IPS DF 6.9 (cell line): ENCODE measurements at regions not wholly inside any gene's neighbourhood (a gene's known extent, or its start where the extent isn't known, plus 50 kb on each side); places are given as distances from the start of the nearest gene placed in this dataset.
A peak's percentile ranks its signal among the peaks of the same experiment; 100 is the strongest.

Experiments used
- DNase-seq: peaks from one replicate; pipeline ENCODE4 v3.0.0-alpha.2; 2013; ENCODE audit warnings: low read depth, low spot score
- H3K27ac ChIP-seq: one replicate; pipeline ENCODE4 v1.5.1; 2013; ENCODE audit warnings: low read length, control low read depth
- H3K27me3 ChIP-seq: 2 replicates; pipeline ENCODE4 v1.6.1; 2013; ENCODE audit warnings: mild to moderate bottlenecking, low read length; ENCODE audit not compliant: control insufficient read depth, insufficient read depth
- H3K36me3 ChIP-seq: 2 replicates; pipeline ENCODE4 v1.6.1; 2013; ENCODE audit warnings: low read length; ENCODE audit not compliant: control insufficient read depth, insufficient read depth
- H3K4me1 ChIP-seq: 2 replicates; pipeline ENCODE4 v1.6.1; 2013; ENCODE audit warnings: low read length; ENCODE audit not compliant: control insufficient read depth, insufficient read depth
- H3K4me3 ChIP-seq: 2 replicates; pipeline ENCODE4 v1.5.1; 2013; ENCODE audit warnings: mild to moderate bottlenecking, low read length
- H3K9me3 ChIP-seq: 2 replicates; pipeline ENCODE4 v1.6.1; 2013; ENCODE audit warnings: low read length, inconsistent platforms; ENCODE audit not compliant: control insufficient read depth, insufficient read depth
- WGBS: extraction: QIAGEN DNeasy Blood & Tissue Kit; methylation state at CpG from one replicate; pipeline ENCODE4 v1.1.7; 2013; ENCODE audit warnings: mixed read lengths, missing lambda C conversion rate; ENCODE audit not compliant: insufficient read length, insufficient coverage; 5-methylcytosine and 5-hydroxymethylcytosine counted together

DNA sequence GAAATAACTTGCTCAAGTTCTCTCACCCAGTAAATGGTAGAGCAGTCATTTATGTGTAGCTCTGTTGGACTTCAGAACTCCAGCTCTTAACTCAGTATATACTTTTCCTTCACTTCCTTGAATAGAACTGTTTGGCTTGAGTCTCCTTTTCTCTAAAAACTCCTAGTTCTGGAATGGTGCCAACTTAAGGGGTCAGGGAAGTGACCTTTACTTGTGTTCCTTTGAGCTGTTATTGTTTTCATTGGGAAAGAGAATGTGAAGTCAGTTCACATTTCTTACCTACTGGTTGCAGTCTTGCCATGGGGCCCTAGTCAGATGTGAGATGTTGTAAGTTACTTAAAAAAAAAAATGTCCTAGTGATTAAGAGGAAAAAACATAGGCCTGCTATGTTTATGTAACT is 77.0 kb upstream of the MACF1 start:
- no peaks in the 10 kb centered on the region for H3K27me3 ChIP-seq
- no peak overlapping the region for H3K4me3 ChIP-seq
- DNase-seq, result no peak
- H3K4me1 ChIP-seq, result peaks cover 6% of the 10 kb centered on the region; the same call in 1 of the 2 replicates
- no peaks in the 10 kb centered on the region for H3K36me3 ChIP-seq
- no peak overlapping the region for H3K27ac ChIP-seq
- no peaks in the 10 kb centered on the region for H3K9me3 ChIP-seq

DNA sequence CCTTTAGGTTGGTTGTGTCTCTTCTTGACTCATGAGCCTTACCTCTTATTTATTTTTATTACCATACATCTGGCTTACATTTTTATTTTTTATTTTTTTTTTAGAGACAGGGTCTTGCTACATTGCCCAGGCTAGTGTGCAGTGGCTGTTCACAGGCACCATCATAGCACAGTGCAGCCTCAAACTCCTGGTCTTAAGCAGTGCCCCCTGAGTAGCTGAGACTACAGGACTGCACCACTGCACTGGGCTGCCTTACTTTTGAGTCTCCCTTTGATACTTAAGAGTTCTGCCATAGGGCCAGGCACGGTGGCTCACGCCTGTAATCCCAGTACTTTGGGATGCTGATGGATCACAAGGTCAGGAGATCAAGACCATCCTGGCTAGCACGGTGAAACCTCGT is 76.4 kb upstream of the MACF1 start:
- WGBS, result no CpG with 5 or more reads among the region's 4 CpGs
- no peak overlapping the region for H3K27ac ChIP-seq
- H3K4me1 ChIP-seq, result peaks cover 11% of the 10 kb centered on the region; the same call in 1 of the 2 replicates
- H3K27me3 ChIP-seq, result no peaks in the 10 kb centered on the region
- H3K9me3 ChIP-seq, result no peaks in the 10 kb centered on the region
- H3K36me3 ChIP-seq, result no peaks in the 10 kb centered on the region
- no peak for DNase-seq
- H3K4me3 ChIP-seq, result no peak overlapping the region

DNA sequence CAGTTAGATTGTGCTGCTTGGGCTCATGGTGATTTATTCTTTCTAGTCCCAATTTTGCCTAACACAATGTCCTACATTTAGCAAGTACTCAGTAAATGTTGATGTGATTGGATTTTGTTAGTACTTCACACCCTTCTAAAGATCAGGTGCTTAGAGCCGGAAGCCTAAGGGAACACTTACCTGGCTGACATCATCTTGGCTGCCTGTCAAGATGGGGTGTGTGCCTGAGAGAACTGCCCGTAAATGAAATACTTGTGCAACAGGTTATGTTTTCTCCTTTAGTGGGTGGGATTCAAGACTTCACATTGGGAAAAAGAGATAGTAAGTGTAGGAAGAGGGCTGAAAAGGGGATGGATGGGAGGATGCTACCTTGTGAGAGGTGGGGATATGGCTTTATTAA is 75.5 kb upstream of the MACF1 start:
- H3K27ac ChIP-seq, result no peak overlapping the region
- no peaks in the 10 kb centered on the region for H3K9me3 ChIP-seq
- H3K4me3 ChIP-seq, result no peak overlapping the region
- WGBS, result no CpG with 5 or more reads among the region's 2 CpGs
- no peaks in the 10 kb centered on the region for H3K27me3 ChIP-seq
- H3K4me1 ChIP-seq, result peaks cover 11% of the 10 kb centered on the region; the same call in 1 of the 2 replicates
- no peaks in the 10 kb centered on the region for H3K36me3 ChIP-seq
- DNase-seq, result no peak

- Histone ChIP-seq H3K27ac (no peak overlapping the region), H3K27me3 (no peaks in the 10 kb centered on the region), H3K9me3 (no peaks in the 10 kb centered on the region), H3K4me3 (no peak overlapping the region), H3K36me3 (no peaks in the 10 kb centered on the region), H3K4me1 (peaks cover 11% of the 10 kb centered on the region; the same call in 1 of the 2 replicates)
- DNase-seq, result no peak
Measured at GRCh38 chr1:39129514-39129913, 75.0 kb upstream of the MACF1 start.

- Histone ChIP-seq H3K27me3 (no peaks in the 10 kb centered on the region), H3K9me3 (no peaks in the 10 kb centered on the region), H3K4me3 (no peak overlapping the region), H3K36me3 (no peaks in the 10 kb centered on the region), H3K4me1 (peaks cover 11% of the 10 kb centered on the region; the same call in 1 of the 2 replicates), H3K27ac (no peak overlapping the region)
- no CpG with 5 or more reads among the region's 1 CpG for WGBS
- DNase-seq, result no peak
Measured at GRCh38 chr1:39130325-39130724, 74.2 kb upstream of the MACF1 start.

- Histone ChIP-seq H3K4me3 (no peak overlapping the region), H3K36me3 (no peaks in the 10 kb centered on the region), H3K27ac (no peak overlapping the region), H3K9me3 (no peaks in the 10 kb centered on the region), H3K27me3 (no peaks in the 10 kb centered on the region), H3K4me1 (peaks cover 11% of the 10 kb centered on the region; the same call in 1 of the 2 replicates)
- no CpG with 5 or more reads among the region's 2 CpGs for WGBS
- DNase-seq, result no peak
Measured at GRCh38 chr1:39131940-39132339, 72.6 kb upstream of the MACF1 start.

- Histone ChIP-seq H3K4me1 (peaks cover 11% of the 10 kb centered on the region; the same call in 1 of the 2 replicates), H3K27ac (peak overlapping the region; percentile 4), H3K4me3 (no peak overlapping the region), H3K27me3 (no peaks in the 10 kb centered on the region), H3K9me3 (no peaks in the 10 kb centered on the region), H3K36me3 (no peaks in the 10 kb centered on the region)
- no CpG with 5 or more reads among the region's 9 CpGs for WGBS
- DNase-seq, result peak; percentile 74
Measured at GRCh38 chr1:39132505-39133339, 71.8 kb upstream of the MACF1 start.

GRCh38 chr1:39133340-39133684 is 71.2 kb upstream of the MACF1 start:
- Histone ChIP-seq H3K27me3 (no peaks in the 10 kb centered on the region), H3K27ac (no peak overlapping the region), H3K4me1 (peaks cover 11% of the 10 kb centered on the region; the same call in 1 of the 2 replicates), H3K4me3 (no peak overlapping the region), H3K9me3 (no peaks in the 10 kb centered on the region), H3K36me3 (no peaks in the 10 kb centered on the region)
- WGBS, result no CpG with 5 or more reads among the region's 1 CpG
- no peak for DNase-seq

DNA sequence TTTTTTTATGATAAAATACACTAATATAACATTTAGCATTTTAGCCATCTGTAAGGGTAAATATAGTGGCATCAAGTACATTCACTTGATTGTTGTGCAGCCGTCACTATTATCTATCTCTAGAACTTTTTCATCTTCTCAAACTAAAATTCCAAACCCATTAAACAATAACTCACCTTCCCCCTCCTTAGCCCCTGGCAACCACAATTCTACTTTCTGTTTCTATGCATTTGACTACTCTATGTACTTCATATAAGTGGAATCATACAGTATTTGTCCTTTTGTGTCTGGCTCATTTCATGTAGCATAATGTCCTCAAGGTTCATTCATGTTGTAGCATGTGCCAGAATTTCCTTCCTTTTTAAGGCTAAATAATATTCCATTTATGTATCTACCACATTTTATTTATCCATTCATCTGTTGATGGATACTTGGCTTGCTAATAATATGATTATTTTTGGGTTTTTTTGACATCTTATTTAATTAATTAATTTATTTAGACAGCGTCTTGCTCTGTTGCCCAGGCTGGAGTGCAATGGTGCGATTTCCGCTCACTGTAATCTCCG is 69.6 kb upstream of the MACF1 start:
- H3K4me3 ChIP-seq, result no peak overlapping the region
- no peaks in the 10 kb centered on the region for H3K27me3 ChIP-seq
- no CpG with 5 or more reads among the region's 5 CpGs for WGBS
- DNase-seq, result no peak
- H3K9me3 ChIP-seq, result no peaks in the 10 kb centered on the region
- H3K27ac ChIP-seq, result no peak overlapping the region
- peaks cover 9% of the 10 kb centered on the region; the same call in 1 of the 2 replicates for H3K4me1 ChIP-seq
- H3K36me3 ChIP-seq, result no peaks in the 10 kb centered on the region

GRCh38 chr1:39136638-39137037 is 67.9 kb upstream of the MACF1 start:
- DNase-seq, result no peak
- no peaks in the 10 kb centered on the region for H3K27me3 ChIP-seq
- H3K9me3 ChIP-seq, result no peaks in the 10 kb centered on the region
- no peaks in the 10 kb centered on the region for H3K36me3 ChIP-seq
- H3K27ac ChIP-seq, result no peak overlapping the region
- no peak overlapping the region for H3K4me3 ChIP-seq
- no CpG with 5 or more reads among the region's 2 CpGs for WGBS
- H3K4me1 ChIP-seq, result peaks cover 11% of the 10 kb centered on the region; the same call in 1 of the 2 replicates
